ENCODE measurements at regions not wholly inside any gene's neighbourhood (a gene's known extent, or its start where the extent isn't known, plus 50 kb on each side); places are given as distances from the start of the nearest gene placed in this dataset.

DNA sequence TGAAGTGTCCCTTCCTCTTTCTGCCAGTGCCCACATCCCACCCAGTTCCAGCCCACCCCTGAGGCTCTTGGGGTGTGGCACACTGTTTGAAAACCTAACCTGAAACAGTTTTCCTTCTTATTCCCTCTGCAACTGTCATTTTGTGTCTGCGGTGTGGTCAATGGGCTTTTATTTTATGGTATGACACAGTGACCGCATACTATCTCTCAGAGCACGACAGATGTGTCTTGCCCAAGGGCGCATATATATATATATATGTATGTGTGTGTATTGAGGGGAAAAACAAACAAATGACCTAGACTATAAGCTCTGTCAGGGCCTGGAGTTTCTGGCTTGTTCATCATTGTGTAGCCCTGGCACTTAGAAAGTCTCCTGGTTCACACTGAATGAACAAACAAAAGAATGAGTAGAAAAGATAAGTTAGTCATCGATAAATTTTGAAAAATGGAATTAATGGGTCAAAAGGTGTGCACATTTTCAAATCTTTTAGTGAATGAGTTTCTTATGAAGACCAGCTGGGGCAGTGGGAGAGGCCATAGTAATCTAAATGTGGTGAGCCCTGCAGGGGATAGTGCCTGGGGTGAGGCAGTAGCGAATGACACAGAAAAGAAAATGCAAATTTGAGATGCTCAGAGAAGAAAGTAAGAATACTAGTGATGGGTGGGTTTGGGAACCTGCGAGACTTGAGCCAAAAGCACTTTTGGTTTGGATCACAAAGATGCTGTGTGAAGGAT, 198.4 kb downstream of the SNX10 start:
- TF ChIP-seq EZH2 (IDR thresholded peaks at IDR 0.05; ENCODE audit: low read depth) (no peak), CTCF (conservative IDR thresholded peaks at IDR 0.05) (no peak)
